IPS-18a (cell line): ENCODE measurements at regions not wholly inside any gene's neighbourhood (a gene's known extent, or its start where the extent isn't known, plus 50 kb on each side); places are given as distances from the start of the nearest gene placed in this dataset.

Source experiments
- H3K27ac ChIP-seq: one replicate; pipeline ENCODE4 v1.5.1; 2013; ENCODE audit warnings: low read length
- H3K27me3 ChIP-seq: one replicate; pipeline ENCODE4 v1.6.1; 2013; ENCODE audit warnings: mild to moderate bottlenecking, low read length; ENCODE audit not compliant: control insufficient read depth, insufficient read depth
- H3K36me3 ChIP-seq: one replicate; pipeline ENCODE4 v1.6.1; 2013; ENCODE audit warnings: low read depth, low read length; ENCODE audit not compliant: control insufficient read depth
- H3K4me1 ChIP-seq: one replicate; pipeline ENCODE4 v1.6.1; 2013; ENCODE audit warnings: low read depth, low read length; ENCODE audit not compliant: control insufficient read depth
- H3K4me3 ChIP-seq: one replicate; pipeline ENCODE4 v1.5.1; 2013; ENCODE audit warnings: low read length
- H3K9ac ChIP-seq: one replicate; pipeline ENCODE4 v1.6.1; 2013; ENCODE audit warnings: mild to moderate bottlenecking, low read length, moderate library complexity
- H3K9me3 ChIP-seq: one replicate; pipeline ENCODE4 v1.6.1; 2013; ENCODE audit warnings: low read depth, low read length; ENCODE audit not compliant: control insufficient read depth

DNA sequence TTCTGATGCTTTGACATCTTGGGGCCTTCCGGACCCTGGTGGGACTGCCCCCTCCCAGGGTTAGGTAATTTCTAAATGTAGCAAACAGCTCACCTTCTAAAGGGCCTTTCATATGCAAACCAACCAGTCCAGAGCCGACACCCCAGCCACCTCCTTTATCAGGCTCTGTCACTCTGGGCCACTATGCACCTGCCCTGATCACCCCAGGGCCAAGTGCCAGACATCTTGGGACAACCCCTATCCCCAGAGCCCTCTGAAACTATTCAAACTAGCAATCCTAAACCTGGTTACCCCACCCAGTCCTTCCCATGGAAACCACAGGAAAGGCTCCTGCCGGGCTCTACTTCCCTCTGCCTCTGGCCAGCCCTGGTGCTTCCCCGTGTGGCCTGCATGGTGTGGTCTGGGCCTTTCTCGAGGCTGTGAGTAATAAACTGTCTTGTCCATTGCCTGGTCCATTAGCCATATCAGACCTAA lies 91.2 kb upstream of the TNRC6C start:
- Histone ChIP-seq H3K9me3 (no peaks in the 10 kb centered on the region), H3K27ac (no peak overlapping the region), H3K36me3 (no peaks in the 10 kb centered on the region), H3K4me3 (no peak overlapping the region), H3K27me3 (no peaks in the 10 kb centered on the region), H3K9ac (no peak overlapping the region), H3K4me1 (peaks cover 5% of the 10 kb centered on the region)

DNA sequence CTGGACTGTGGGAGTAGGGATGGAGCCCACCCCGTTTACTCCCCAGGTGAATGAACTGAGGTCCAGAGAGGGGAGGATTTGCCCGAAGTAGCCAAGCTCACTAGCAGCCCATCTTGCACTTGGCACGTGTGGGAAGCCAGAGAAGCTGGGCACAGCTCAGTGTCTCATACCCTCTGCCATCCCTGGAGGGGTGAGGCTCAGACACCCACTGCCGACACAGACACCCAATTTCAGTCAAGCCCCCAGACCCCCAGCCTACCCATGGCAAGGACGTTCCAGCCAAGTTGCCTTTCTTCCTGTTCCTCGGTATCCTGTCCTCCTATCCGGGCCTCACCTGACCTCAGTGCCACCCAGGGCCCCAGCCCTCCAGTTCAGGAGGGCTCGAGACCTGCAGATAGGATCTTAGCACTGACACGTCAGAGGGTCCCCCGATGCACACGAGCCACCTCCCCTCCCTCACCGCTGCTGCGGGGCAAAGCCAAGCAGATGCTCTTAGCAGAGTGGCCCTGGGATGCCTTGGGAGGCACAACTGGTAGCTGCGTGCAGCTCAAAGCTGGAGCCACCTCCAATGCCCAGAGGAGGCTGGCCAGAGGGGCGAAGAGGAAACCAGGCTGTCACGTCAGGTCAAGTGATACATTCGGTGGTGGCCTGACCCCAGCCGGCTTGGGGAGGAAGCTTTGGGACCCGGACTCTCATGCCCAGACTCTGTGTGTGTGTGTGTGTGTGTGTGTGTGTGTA lies 90.4 kb upstream of the TNRC6C start:
- Histone ChIP-seq H3K27me3 (no peaks in the 10 kb centered on the region), H3K4me3 (no peak overlapping the region), H3K36me3 (no peaks in the 10 kb centered on the region), H3K27ac (no peak overlapping the region), H3K9ac (no peak overlapping the region), H3K4me1 (peaks cover 5% of the 10 kb centered on the region), H3K9me3 (no peaks in the 10 kb centered on the region)

DNA sequence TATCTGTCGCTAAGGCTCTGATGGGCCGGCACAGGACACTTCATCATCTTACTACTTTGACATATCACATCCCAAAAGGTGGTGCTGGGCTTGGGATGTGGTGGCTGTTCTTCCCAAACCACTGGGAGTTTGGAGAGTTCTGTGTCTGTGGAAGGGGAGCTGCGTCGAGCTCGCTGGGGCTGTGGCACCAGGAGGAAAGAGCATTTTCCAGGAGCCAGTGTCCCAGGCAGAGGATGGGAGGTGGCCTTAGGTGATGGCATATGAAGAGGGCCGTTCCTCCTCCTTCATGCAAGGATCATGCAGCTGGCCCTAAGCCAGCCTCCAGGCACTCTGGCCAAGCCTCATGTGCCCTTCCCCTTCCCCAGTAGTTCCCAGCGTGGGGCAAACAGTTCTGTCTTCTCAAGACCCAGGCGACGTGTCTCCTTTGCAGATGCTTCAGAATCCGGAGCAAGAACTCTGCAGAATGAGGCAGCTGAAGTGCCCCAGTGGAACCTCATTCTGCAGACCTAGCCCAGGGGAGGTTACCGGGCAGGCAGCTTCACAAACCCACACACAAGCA lies 89.4 kb upstream of the TNRC6C start:
- Histone ChIP-seq H3K27me3 (no peaks in the 10 kb centered on the region), H3K9me3 (no peaks in the 10 kb centered on the region), H3K27ac (no peak overlapping the region), H3K4me1 (peaks cover 5% of the 10 kb centered on the region), H3K36me3 (no peaks in the 10 kb centered on the region), H3K9ac (no peak overlapping the region), H3K4me3 (no peak overlapping the region)

DNA sequence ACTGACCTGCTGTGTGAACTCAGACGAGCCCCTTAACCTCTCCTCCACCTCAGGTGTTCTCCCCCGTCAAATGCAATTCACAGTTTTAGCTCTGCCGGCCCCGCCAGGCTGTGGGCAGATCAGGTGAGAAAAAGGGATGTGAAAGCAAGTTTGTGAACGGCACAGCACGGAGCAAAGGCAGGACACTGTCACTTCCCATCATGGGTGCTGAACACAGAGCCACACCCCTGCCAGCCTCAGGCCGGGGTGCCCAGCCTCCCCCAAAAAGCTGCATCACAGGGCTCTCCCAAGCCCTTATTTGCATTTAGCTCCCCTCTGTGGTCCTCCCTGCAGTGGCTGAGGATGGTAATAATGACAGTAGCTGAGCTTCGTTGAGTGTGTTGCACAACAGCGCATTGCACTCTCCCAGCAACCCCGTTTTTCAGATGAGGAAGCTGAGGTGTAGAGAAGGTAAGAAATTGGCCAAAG lies 88.8 kb upstream of the TNRC6C start:
- no peaks in the 10 kb centered on the region for H3K36me3 ChIP-seq
- no peak overlapping the region for H3K9ac ChIP-seq
- H3K27me3 ChIP-seq = no peaks in the 10 kb centered on the region
- no peak overlapping the region for H3K27ac ChIP-seq
- H3K4me1 ChIP-seq = peaks cover 5% of the 10 kb centered on the region
- H3K4me3 ChIP-seq = no peak overlapping the region
- H3K9me3 ChIP-seq = no peaks in the 10 kb centered on the region

DNA sequence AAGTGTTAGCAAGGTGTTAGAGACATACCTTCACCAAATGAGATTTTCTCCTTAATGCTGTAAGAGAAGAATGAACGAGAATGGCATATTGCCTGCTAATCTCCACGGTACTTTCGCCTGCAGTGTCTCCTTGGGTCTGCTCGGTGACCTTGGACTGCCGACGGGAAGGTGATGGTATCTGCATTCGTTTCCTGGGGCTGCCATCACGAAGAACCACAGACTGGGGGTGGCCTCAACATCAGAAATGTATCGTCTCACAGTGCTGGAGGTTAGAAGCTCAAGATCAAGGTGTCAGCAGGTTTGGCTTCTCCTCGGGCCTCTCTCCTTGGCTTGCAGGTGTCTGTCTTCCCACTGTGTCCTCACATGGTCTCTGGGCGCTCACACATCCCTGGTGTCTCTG lies 86.3 kb upstream of the TNRC6C start:
- H3K9me3 ChIP-seq = no peaks in the 10 kb centered on the region
- H3K4me1 ChIP-seq = peaks cover 3% of the 10 kb centered on the region
- H3K27ac ChIP-seq = no peak overlapping the region
- no peaks in the 10 kb centered on the region for H3K36me3 ChIP-seq
- no peaks in the 10 kb centered on the region for H3K27me3 ChIP-seq
- no peak overlapping the region for H3K4me3 ChIP-seq
- H3K9ac ChIP-seq = no peak overlapping the region

DNA sequence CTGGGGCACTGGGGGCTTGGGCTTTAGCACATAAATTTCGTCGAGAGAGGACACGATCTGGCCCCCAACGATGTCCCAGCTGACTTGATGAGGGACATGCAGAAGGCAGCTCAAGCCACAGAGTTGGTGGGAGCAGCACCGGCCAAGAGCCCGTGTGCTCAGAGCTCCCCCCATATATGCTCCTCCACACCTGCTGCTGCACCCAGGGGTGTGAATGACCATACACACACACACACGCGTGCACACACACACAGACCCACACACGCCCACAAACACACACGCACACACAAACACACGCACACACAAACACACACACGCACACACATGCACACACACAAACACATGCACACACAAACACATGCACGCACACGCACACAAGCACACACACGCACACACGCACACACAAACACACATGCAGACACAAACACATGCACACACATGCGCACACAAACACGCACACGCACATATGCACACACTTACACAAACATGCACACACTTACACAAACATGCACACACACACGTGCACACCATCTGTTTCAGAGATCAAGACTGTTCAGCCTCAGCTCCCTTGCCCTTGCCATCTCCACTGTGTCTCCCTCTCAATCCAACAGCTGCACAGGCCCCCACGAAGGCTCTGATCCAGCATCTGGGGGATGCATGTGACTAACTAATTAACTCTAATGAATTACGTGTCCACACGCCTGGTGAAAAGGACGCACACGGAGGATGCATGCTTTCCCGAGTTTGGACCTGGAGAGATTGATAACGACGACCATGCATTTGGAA lies 85.6 kb upstream of the TNRC6C start:
- Histone ChIP-seq H3K4me3 (no peak overlapping the region), H3K27ac (no peak overlapping the region), H3K4me1 (no peaks in the 10 kb centered on the region), H3K27me3 (no peaks in the 10 kb centered on the region), H3K9me3 (no peaks in the 10 kb centered on the region), H3K36me3 (no peaks in the 10 kb centered on the region), H3K9ac (no peak overlapping the region)

DNA sequence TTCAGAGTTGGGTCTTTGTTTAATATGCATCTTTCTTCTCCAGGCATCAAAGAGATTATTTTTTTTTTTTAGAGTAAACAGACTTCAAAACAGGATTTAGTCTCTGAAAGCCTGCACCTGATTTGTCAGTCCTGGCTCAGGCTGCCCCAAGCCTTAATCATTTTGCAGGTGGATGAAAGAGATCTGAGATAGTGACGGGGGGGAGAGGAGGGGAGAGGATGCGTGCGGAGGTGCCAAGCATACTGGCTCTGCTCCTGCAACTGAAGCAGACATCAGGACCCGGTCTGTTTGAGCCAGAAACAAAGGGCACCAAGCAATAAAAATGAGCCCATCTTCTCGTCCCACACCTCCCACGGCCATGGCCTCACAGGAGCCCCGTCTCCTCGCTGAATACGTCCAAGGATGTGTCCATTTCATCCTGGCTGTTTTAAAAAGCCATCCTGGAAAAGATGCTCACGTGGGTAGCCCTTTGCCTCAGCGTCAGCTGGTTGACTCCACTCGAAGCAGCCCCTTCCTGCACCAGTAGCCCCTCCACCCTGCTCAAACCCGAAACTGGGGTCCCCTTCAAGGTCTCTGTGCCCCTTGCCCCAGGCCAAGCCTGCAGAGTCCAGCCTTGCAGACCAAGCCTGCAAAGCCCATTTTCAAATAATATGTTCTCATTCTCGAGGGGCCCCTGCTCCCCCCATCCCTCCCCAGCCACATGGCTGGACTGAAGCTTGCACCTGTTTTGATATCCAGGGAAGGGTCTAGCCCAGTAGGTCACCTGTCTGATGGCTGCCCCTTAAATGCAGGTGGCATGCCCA lies 84.8 kb upstream of the TNRC6C start:
- H3K9ac ChIP-seq = no peak overlapping the region
- no peak overlapping the region for H3K4me3 ChIP-seq
- no peak overlapping the region for H3K27ac ChIP-seq
- H3K36me3 ChIP-seq = no peaks in the 10 kb centered on the region
- no peaks in the 10 kb centered on the region for H3K4me1 ChIP-seq
- no peaks in the 10 kb centered on the region for H3K9me3 ChIP-seq
- H3K27me3 ChIP-seq = no peaks in the 10 kb centered on the region

DNA sequence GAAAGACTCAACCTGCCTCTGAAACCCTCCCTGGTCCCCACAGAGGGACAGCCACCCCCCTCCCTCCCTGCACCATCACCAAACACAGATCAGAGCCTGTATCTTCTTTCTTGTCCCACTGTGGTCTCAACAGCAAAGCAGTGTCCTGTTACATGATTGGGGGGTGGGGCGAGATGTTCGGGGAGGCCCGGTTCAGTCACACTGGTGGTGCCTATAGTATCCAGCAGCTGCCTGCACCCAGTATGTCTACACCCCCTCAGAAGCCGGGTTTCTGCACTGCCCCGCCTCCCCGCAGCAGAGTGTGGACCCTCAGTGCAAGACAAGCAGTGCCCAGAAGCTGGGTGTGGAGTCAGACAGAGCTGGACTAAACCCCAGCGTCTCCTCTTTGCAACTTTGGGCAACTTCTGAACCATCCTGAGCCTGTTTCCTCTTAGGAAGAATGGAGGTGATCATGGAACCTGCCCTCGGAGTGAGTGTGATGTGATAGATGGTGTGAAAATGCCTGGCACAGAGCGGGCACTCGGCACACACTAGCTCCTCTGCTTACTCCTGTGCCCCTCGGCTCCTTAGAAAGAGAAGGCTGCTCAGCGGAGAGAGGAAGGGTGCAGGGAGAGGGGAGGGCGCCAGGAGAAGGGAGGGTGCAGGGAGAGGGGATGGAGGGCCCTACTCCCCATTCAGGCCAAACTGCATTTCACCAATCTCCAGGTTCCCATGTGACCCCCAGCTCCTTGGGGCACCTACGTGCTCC lies 84.0 kb upstream of the TNRC6C start:
- no peak overlapping the region for H3K27ac ChIP-seq
- H3K9ac ChIP-seq = no peak overlapping the region
- no peaks in the 10 kb centered on the region for H3K9me3 ChIP-seq
- H3K4me3 ChIP-seq = no peak overlapping the region
- no peaks in the 10 kb centered on the region for H3K36me3 ChIP-seq
- no peaks in the 10 kb centered on the region for H3K4me1 ChIP-seq
- H3K27me3 ChIP-seq = no peaks in the 10 kb centered on the region

DNA sequence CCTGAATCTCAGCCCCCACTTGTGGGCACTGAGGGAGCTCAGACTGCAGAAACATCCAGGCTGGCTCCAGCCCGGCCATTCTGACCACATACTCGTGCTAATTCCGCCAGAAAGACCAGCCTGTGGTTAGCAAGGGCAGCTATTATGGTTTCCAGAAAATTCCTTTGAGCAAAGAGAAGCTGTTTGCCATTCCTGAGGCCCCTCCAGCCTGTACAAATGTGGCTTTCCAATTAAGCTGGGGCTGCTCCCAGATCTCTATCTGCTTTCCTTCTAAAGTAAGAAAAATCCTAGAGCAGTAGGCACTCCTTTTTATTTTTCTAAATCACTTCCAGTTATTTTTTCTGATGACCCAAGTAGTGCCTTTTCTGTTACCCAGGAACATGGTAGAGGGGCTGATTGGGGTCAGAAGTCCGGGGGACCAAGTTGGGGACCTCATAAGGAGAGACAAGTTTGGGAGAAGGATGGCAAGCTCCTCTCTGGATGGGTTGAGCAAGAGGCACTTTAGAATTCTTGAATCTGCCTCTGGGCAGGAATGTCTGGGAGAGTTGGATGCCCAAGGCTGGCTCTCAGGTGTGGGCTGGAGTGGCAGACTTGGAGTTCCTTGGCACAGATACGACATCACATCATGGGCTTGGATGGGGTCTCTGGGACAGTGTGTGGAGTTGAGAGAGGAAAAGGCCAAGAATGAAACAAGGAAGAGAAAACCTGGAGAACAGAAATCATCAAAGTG lies 83.3 kb upstream of the TNRC6C start:
- H3K9me3 ChIP-seq = no peaks in the 10 kb centered on the region
- H3K4me1 ChIP-seq = no peaks in the 10 kb centered on the region
- H3K27me3 ChIP-seq = no peaks in the 10 kb centered on the region
- no peak overlapping the region for H3K9ac ChIP-seq
- H3K27ac ChIP-seq = no peak overlapping the region
- H3K4me3 ChIP-seq = no peak overlapping the region
- no peaks in the 10 kb centered on the region for H3K36me3 ChIP-seq

DNA sequence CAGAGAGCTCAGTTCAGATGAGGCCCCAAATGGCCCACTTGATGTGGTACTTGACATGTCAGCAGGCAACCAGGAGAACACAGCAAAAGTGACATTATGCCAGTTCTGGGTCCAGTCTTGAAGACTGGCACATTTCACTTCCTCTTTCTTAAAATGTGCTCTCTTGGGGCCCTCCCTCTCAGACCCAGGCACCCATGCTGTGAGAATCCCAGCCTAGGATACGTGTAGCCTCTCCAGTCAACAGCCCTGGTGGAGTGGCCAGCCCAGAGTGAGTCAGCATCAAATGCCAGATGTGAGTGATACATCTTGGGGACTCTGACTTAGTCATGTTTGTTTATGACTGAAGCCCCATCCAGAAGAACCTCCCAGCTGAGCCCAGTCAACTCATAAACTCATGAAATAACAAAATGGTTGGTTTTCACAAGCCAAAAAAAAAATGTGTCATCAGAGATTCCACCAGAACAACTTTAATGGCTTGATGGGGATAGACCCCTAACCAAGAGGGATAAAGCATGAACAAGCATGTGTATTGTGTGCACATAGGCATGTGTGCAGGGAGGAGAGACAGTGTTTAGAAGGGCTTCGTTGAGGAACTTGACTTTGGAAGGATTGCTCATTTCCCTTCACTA lies 82.5 kb upstream of the TNRC6C start:
- Histone ChIP-seq H3K36me3 (no peaks in the 10 kb centered on the region), H3K27ac (no peak overlapping the region), H3K9ac (no peak overlapping the region), H3K4me1 (no peaks in the 10 kb centered on the region), H3K9me3 (no peaks in the 10 kb centered on the region), H3K27me3 (no peaks in the 10 kb centered on the region), H3K4me3 (no peak overlapping the region)
